SU-DHL-6 (cell line): ENCODE measurements at regions not wholly inside any gene's neighbourhood (a gene's known extent, or its start where the extent isn't known, plus 50 kb on each side); places are given as distances from the start of the nearest gene placed in this dataset.

Source experiments
- H2AFZ ChIP-seq: fragments of 200-600 bp; sonication (generic); 2 replicates; pipeline ENCODE4 v1.6.1; 2014; ENCODE audit warnings: low read depth, mild to moderate bottlenecking, moderate library complexity, mixed read lengths, antibody characterized with exemption, low read length; ENCODE audit not compliant: severe bottlenecking
- H3F3A ChIP-seq: fragments of 200-600 bp; shearing (Covaris generic); 2 replicates; pipeline ENCODE4 v1.6.0; 2016; ENCODE audit warnings: antibody characterized with exemption, mild to moderate bottlenecking; ENCODE audit not compliant: insufficient read depth
- H3K27ac ChIP-seq: fragments of 200-600 bp; sonication (generic); 2 replicates; pipeline ENCODE4 v1.5.1; 2016; ENCODE audit warnings: low read depth, mild to moderate bottlenecking, low read length, moderate library complexity, mixed read lengths
- H3K27me3 ChIP-seq: fragments of 200-600 bp; sonication (generic), shearing (Covaris generic); 2 replicates; pipeline ENCODE4 v1.6.0; 2014; ENCODE audit warnings: mild to moderate bottlenecking, low read length
- H3K36me3 ChIP-seq: fragments of 200-600 bp; sonication (generic); 2 replicates; pipeline ENCODE4 v1.6.1; 2014; ENCODE audit warnings: mild to moderate bottlenecking, low read length, mixed read lengths
- H3K4me2 ChIP-seq: fragments of 300-600, 200-600 bp; shearing (Covaris generic), sonication (generic); 2 replicates; pipeline ENCODE4 v1.6.0; 2014; ENCODE audit warnings: low read length, low read depth, mild to moderate bottlenecking; ENCODE audit not compliant: poor library complexity, severe bottlenecking
- H3K4me3 ChIP-seq: fragments of 200-600 bp; sonication (generic); 2 replicates; pipeline ENCODE4 v1.5.1; 2014; ENCODE audit warnings: antibody characterized with exemption, low read length, mild to moderate bottlenecking, mixed read lengths; ENCODE audit not compliant: insufficient read depth, poor library complexity, severe bottlenecking
- H3K79me2 ChIP-seq: fragments of 200-600 bp; sonication (generic); 2 replicates; pipeline ENCODE4 v1.6.1; 2014; ENCODE audit warnings: mild to moderate bottlenecking, low read length, moderate library complexity; ENCODE audit not compliant: insufficient read depth
- H3K9ac ChIP-seq: fragments of 200-600 bp; sonication (generic); 2 replicates; pipeline ENCODE4 v1.7.0; 2014; ENCODE audit warnings: mild to moderate bottlenecking, low read length
- H3K9me2 ChIP-seq: fragments of 200-600 bp; sonication (generic); replicated peaks from 2 replicates; pipeline ENCODE4 v1.6.1; 2014; ENCODE audit warnings: low read length; ENCODE audit not compliant: insufficient read depth
- H3K9me3 ChIP-seq: fragments of 200-600 bp; sonication (generic); 2 replicates; pipeline ENCODE4 v1.6.1; 2014; ENCODE audit warnings: low read length, mixed read lengths; ENCODE audit not compliant: insufficient read depth
- H4K20me1 ChIP-seq: fragments of 200-600 bp; sonication (generic); 2 replicates; pipeline ENCODE4 v1.6.1; 2014; ENCODE audit warnings: low read depth, mild to moderate bottlenecking, antibody characterized with exemption, low read length, moderate library complexity, mixed read lengths
- CTCF ChIP-seq: fragments of 200-600 bp; sonication (generic); IDR thresholded peaks from one replicate; pipeline ENCODE4 v1.5.1; 2017; ENCODE audit warnings: antibody characterized with exemption, mild to moderate bottlenecking, low read length, moderate library complexity; ENCODE audit not compliant: insufficient read depth, poor library complexity, severe bottlenecking
- EZH2phosphoT487 ChIP-seq: fragments of 200-600 bp; sonication (generic), shearing (Covaris generic); conservative IDR thresholded peaks from 2 replicates; pipeline ENCODE4 v1.6.1; 2018; ENCODE audit warnings: mild to moderate bottlenecking, antibody characterized with exemption, low read length, moderate library complexity, mixed read lengths

- H3K9me3 ChIP-seq = no peaks in the 10 kb centered on the region
- no peak overlapping the region for H3K27ac ChIP-seq
- no peaks in the 10 kb centered on the region for H3K79me2 ChIP-seq
- H3K36me3 ChIP-seq = no peaks in the 10 kb centered on the region
- no peaks in the 10 kb centered on the region for H3K9me2 ChIP-seq
- H3K4me2 ChIP-seq = no peak overlapping the region
- H3K27me3 ChIP-seq = no peaks in the 10 kb centered on the region
- no peak overlapping the region for H2AFZ ChIP-seq
- H3K4me3 ChIP-seq = no peak overlapping the region
- H4K20me1 ChIP-seq = no peaks in the 10 kb centered on the region
- H3F3A ChIP-seq = no peaks in the 10 kb centered on the region
- H3K9ac ChIP-seq = no peak overlapping the region
- TF ChIP-seq CTCF (no peak), EZH2phosphoT487 (no peak)
These were observed 440.9 kb downstream of the TSHZ3 start for GRCh38 chr19:30908262-30908771.

GRCh38 chr19:30906871-30907270 is 442.4 kb downstream of the TSHZ3 start:
- Histone ChIP-seq H3K27ac (no peak overlapping the region), H3K4me3 (no peak overlapping the region), H3K4me2 (no peak overlapping the region), H3K27me3 (no peaks in the 10 kb centered on the region), H3K9me2 (no peaks in the 10 kb centered on the region), H4K20me1 (no peaks in the 10 kb centered on the region), H3K9ac (no peak overlapping the region), H3K79me2 (no peaks in the 10 kb centered on the region), H3K36me3 (no peaks in the 10 kb centered on the region), H3K9me3 (no peaks in the 10 kb centered on the region), H2AFZ (no peak overlapping the region), H3F3A (no peaks in the 10 kb centered on the region)
- no peak for TF ChIP-seq CTCF
- no peak for TF ChIP-seq EZH2phosphoT487

GRCh38 chr19:30900051-30900450 is 449.2 kb downstream of the TSHZ3 start:
- H3K9ac ChIP-seq = no peak overlapping the region

More at GRCh38 chr19:30900051-30900450, 449.2 kb downstream of the TSHZ3 start:
- no peaks in the 10 kb centered on the region for H3K27me3 ChIP-seq
- H3K4me2 ChIP-seq = no peak overlapping the region
- no peaks in the 10 kb centered on the region for H3K9me3 ChIP-seq
- H3F3A ChIP-seq = no peaks in the 10 kb centered on the region
- H3K4me3 ChIP-seq = no peak overlapping the region
- TF ChIP-seq EZH2phosphoT487 (no peak), CTCF (no peak)
- H3K9me2 ChIP-seq = no peaks in the 10 kb centered on the region
- no peaks in the 10 kb centered on the region for H3K79me2 ChIP-seq
- H3K27ac ChIP-seq = no peak overlapping the region
- no peak overlapping the region for H2AFZ ChIP-seq
- H4K20me1 ChIP-seq = no peaks in the 10 kb centered on the region
- no peaks in the 10 kb centered on the region for H3K36me3 ChIP-seq
